ENCODE measurements at regions not wholly inside any gene's neighbourhood (a gene's known extent, or its start where the extent isn't known, plus 50 kb on each side); places are given as distances from the start of the nearest gene placed in this dataset.
"Not testable (repeated sequence)": the region's sequence is repeated elsewhere in the genome, so short reads cannot be mapped to it uniquely, and the experiment has no call there.

DNA sequence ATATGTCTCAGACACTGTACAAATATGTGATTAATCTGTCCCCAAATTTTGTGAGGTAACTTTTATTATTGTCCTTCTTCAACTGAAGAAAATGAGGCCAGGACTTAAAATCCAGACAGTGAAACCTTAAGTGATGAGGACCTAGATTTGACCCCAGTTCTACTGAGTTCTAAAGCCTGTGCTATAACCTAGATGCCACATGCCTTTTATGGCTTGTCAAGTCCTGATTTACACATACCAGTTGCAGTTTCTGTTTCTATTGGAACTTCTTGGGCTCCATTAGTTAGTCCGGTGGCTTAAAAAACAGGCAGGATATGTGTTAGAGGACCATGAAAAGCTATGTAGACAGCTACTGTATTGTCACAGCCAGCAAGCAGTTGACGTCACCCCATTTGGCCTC, 436.5 kb upstream of the KLHL1 start:
- H3K4me3 Mint-ChIP-seq = no peak overlapping the region
- no peaks in the 10 kb centered on the region for H3K4me1 Mint-ChIP-seq (ENCODE audit: low read depth)
- no peaks in the 10 kb centered on the region for H3K27me3 Mint-ChIP-seq (ENCODE audit: low read depth)
- peaks cover 9% of the 10 kb centered on the region for H3K9me3 Mint-ChIP-seq
- DNase-seq (ENCODE audit: low spot score) = no peak
- no peaks in the 10 kb centered on the region for H3K36me3 Mint-ChIP-seq (ENCODE audit: low read depth)
- H3K27ac Mint-ChIP-seq = no peak overlapping the region

DNA sequence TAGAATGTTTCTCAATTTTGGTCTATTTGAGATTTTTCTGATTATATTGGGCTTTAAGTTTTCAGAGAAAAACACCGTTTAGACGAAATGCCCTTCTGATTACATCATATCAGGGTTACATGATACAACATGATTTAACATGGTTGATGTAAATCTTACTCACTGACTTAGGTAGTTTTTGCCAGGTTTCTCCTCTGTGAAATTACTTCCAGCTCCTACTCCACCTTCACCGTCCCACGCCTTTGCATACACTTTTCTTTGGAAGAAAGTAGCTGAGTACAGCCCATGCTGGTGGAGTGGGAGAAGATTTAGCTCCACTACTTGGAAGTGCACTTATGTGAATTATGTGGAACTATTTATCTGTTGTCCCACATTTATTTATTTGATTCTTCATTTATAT, 433.2 kb upstream of the KLHL1 start:
- Mint-ChIP-seq H3K27ac (no peak overlapping the region), H3K36me3 (ENCODE audit: low read depth) (no peaks in the 10 kb centered on the region), H3K27me3 (ENCODE audit: low read depth) (no peaks in the 10 kb centered on the region), H3K9me3 (peaks cover 10% of the 10 kb centered on the region), H3K4me1 (ENCODE audit: low read depth) (no peaks in the 10 kb centered on the region), H3K4me3 (no peak overlapping the region)
- no peak for DNase-seq (ENCODE audit: low spot score)

DNA sequence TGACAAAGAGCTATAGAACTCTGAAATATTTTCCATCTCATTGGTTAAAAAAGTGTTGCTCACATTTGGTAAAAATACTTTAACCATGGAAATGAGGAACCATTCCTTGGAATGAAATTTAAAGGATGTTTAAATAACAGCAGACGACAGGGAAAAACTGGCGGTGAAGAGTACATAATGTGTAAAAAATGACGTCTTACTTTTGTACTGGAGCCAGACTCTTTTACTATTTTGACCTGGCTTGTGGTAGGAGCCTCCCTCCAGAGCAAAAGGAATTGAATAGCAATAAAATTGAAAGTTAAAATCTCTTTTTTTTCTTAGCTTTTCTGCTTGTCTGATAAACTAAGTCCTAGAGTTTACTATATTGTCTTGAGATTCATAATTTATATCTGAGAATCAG, 426.2 kb upstream of the KLHL1 start:
- Mint-ChIP-seq H3K9me3 (peaks cover 8% of the 10 kb centered on the region), H3K4me1 (ENCODE audit: low read depth) (no peaks in the 10 kb centered on the region), H3K27ac (no peak overlapping the region), H3K36me3 (ENCODE audit: low read depth) (no peaks in the 10 kb centered on the region), H3K4me3 (no peak overlapping the region), H3K27me3 (ENCODE audit: low read depth) (no peaks in the 10 kb centered on the region)
- DNase-seq (ENCODE audit: low spot score) = no peak

DNA sequence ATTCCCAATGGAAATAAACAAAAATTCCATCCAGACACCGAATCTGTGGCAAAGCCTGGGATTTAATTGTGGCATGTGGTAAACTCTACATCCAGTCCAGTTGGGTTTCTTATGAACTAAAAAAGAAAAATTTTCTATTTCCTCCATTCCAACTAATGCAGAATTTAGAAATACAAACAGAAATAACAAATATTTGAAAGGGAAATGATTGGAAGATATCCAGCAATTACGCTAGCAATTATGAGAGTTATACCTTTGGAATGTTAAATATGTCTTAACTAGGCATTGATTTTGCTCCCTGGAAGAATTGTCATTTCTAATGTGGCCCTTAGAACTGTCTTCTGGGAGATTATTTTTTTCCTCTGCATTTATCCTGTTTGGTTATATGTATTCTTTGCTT, 421.4 kb upstream of the KLHL1 start:
- no peaks in the 10 kb centered on the region for H3K36me3 Mint-ChIP-seq (ENCODE audit: low read depth)
- no peak overlapping the region for H3K4me3 Mint-ChIP-seq
- H3K27ac Mint-ChIP-seq = no peak overlapping the region
- peaks cover 4% of the 10 kb centered on the region for H3K9me3 Mint-ChIP-seq
- no peak for DNase-seq (ENCODE audit: low spot score)
- no peaks in the 10 kb centered on the region for H3K27me3 Mint-ChIP-seq (ENCODE audit: low read depth)
- no peaks in the 10 kb centered on the region for H3K4me1 Mint-ChIP-seq (ENCODE audit: low read depth)

DNA sequence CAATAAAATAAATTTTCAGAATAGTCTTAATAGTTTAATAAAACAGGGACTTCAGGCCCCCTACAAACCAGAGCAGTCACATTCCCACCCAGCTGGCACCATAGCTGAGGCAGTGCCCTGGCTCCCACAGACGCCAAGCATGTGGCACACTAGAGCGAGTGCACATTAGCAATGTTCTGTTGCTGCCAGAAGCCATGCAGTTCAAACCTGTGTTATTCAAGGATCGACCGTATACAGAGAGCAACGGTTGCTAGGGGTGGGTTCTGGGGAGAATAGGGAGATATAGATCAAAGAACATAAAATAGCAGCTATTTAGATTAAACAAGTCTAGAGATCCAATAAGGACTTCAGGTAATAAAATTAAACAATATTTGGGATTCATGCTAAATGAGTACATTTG, 419.3 kb upstream of the KLHL1 start:
- H3K4me3 Mint-ChIP-seq = no peak overlapping the region
- no peaks in the 10 kb centered on the region for H3K36me3 Mint-ChIP-seq (ENCODE audit: low read depth)
- H3K27ac Mint-ChIP-seq = no peak overlapping the region
- no peaks in the 10 kb centered on the region for H3K27me3 Mint-ChIP-seq (ENCODE audit: low read depth)
- no peaks in the 10 kb centered on the region for H3K4me1 Mint-ChIP-seq (ENCODE audit: low read depth)
- H3K9me3 Mint-ChIP-seq = no peaks in the 10 kb centered on the region
- DNase-seq (ENCODE audit: low spot score) = no peak

DNA sequence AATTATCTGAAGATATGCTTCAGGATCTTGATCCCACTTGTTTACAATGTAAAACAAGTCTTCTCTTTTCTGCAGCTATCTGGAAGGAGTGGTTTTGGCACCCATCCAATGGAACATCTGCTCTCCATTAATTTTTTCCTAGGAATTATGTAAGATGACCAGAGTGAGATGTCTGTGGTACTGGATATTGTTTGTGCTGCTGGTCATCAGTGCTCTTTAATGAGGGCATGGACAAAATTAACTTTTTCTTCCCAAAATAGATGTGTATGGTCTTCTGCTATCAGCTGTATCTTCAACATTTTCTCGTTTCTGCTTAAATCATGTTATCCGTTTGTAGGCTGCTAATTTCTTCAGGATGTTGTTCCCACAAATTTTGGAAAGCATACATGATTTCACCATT, 415.4 kb upstream of the KLHL1 start:
- Mint-ChIP-seq H3K27ac (no peak overlapping the region), H3K4me3 (no peak overlapping the region), H3K27me3 (ENCODE audit: low read depth) (no peaks in the 10 kb centered on the region)

DNA sequence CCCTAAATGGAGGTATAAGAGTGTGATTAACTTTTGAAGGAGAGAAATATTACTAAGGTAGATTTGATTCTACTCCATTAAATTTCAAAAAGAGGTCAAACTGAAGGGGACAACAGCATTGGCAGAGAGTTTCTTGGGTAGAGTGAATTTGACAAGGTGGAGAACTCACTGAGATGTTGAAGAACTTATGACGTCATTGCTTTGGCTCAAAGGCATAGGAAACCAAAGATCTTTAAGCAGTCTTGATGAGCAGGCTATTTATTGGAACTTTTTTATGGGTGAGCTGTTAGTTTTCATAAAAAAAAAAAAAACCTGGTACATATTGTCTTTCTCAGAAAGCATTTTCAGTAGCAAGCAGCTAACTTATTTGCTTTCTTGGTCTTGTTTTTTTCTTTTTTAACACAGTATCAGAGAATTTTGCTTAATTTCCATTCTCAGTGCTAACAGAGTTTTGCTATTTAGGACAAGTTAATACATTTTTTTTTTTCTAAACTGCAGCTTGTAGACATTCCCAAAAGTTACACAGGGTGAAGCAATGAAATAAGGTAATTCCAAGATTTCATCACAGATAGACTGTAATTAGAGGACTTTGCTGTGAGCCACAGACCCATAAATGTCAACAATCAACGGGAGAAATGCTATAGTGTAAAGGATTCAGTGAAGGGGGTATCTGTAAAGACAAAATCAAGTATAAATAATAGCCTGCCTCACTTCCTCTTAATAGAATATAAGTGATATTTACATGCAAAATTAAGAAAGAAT, 412.2 kb upstream of the KLHL1 start:
- Mint-ChIP-seq H3K4me1 (ENCODE audit: low read depth) (no peaks in the 10 kb centered on the region), H3K36me3 (ENCODE audit: low read depth) (no peaks in the 10 kb centered on the region), H3K9me3 (peaks cover 6% of the 10 kb centered on the region), H3K27me3 (ENCODE audit: low read depth) (no peaks in the 10 kb centered on the region), H3K4me3 (no peak overlapping the region), H3K27ac (no peak overlapping the region)
- DNase-seq (ENCODE audit: low spot score) = no peak

More for the DNA sequence above, 415.4 kb upstream of the KLHL1 start:
- peaks cover 6% of the 10 kb centered on the region for H3K9me3 Mint-ChIP-seq
- DNase-seq (ENCODE audit: low spot score) = no peak
- no peaks in the 10 kb centered on the region for H3K36me3 Mint-ChIP-seq (ENCODE audit: low read depth)
- no peaks in the 10 kb centered on the region for H3K4me1 Mint-ChIP-seq (ENCODE audit: low read depth)

DNA sequence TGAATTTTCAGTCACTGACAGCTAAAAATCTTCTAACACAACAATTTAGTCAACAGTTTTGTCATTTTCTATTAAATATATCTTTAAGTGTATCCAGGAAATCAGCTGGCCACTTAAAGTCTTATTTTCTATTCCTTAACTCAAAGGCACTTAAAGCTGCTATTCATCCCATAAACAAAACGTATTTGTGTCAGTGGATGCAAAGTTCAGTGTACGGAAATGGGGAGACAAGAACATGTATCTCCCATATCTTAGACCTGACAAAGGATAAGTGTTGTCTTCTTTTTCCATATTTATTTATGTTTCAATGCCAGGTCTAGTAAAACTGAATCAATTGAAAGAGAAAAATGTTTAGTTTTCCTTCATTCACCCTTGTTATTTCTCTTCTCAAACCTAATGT, 409.8 kb upstream of the KLHL1 start:
- Mint-ChIP-seq H3K4me3 (no peak overlapping the region), H3K4me1 (ENCODE audit: low read depth) (no peaks in the 10 kb centered on the region)

DNA sequence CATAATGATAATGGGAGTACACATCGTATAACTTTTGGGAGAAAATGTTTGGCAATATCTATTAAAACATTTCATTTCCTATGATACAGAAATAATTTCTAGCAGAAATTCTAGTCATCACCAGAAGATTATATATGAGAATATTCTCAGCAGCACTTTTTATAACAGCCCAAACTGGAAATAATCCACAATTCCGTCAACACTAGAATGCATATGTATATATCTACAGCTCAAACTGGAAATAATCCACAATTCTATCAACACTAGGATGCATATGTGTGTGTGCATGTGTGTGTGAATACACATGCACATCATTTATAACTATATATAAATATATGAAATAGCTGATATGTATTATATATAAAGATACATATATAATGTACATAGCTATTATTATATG, 408.0 kb upstream of the KLHL1 start:
- DNase-seq (ENCODE audit: low spot score) = no peak
- H3K27ac Mint-ChIP-seq = no peak overlapping the region
- no peaks in the 10 kb centered on the region for H3K4me1 Mint-ChIP-seq (ENCODE audit: low read depth)
- H3K27me3 Mint-ChIP-seq (ENCODE audit: low read depth) = no peaks in the 10 kb centered on the region
- H3K4me3 Mint-ChIP-seq = no peak overlapping the region
- peaks cover 10% of the 10 kb centered on the region for H3K9me3 Mint-ChIP-seq
- no peaks in the 10 kb centered on the region for H3K36me3 Mint-ChIP-seq (ENCODE audit: low read depth)

More for the DNA sequence above, 409.8 kb upstream of the KLHL1 start:
- H3K27ac Mint-ChIP-seq = no peak overlapping the region
- DNase-seq (ENCODE audit: low spot score) = no peak
- H3K27me3 Mint-ChIP-seq (ENCODE audit: low read depth) = no peaks in the 10 kb centered on the region
- peaks cover 6% of the 10 kb centered on the region for H3K9me3 Mint-ChIP-seq
- no peaks in the 10 kb centered on the region for H3K36me3 Mint-ChIP-seq (ENCODE audit: low read depth)

DNA sequence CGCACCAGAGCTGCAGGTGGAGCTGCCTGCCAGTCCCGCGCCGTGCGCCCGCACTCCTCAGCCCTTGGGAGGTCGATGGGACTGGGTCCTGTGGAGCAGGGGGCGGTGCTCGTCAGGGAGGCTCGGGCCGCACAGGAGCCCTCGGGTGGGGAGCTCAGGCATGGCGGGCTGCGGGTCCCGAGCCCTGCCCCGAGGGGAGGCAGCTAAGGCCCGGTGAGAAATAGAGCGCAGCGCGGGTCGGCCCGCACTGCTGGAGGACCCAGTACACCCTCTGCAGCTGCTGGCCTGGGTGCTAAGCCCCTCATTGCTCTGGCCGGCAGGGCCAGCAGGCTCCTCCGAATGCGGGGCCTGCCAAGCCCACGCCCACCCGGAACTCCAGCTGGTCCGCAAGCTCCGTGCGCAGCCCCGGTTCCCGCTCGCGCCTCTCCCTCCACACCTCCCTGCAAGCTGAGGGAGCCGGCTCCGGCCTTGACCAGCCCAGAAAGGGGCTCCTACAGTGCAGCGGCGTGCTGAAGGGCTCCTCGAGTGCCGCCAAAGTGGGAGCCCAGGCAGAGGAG, 403.7 kb upstream of the KLHL1 start:
- H3K27me3 Mint-ChIP-seq (ENCODE audit: low read depth); H3K36me3 Mint-ChIP-seq (ENCODE audit: low read depth); DNase-seq (ENCODE audit: low spot score); H3K4me1 Mint-ChIP-seq (ENCODE audit: low read depth); H3K9me3 Mint-ChIP-seq; H3K4me3 Mint-ChIP-seq; H3K27ac Mint-ChIP-seq: not testable (repeated sequence)

DNA sequence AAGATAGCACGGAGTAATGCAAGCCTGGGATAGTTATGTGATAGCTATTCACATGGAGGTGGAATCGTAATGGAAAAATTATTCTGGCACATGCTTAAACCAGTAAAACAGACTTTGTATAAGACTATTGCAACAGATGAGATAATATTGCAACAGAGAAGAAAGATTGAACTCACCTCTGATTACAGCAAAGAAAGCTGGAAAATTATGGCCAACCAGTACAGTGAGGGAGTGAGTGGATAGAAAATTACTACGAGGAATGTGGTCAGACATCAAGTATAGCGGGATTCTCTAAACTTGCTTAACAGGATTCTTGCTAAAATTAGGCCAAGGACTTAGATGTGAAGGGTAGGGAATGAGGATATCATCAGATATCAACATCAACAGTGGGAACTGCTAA, 397.6 kb upstream of the KLHL1 start:
- Mint-ChIP-seq H3K36me3 (ENCODE audit: low read depth) (no peaks in the 10 kb centered on the region), H3K27ac (no peak overlapping the region), H3K9me3 (peaks cover 17% of the 10 kb centered on the region)

DNA sequence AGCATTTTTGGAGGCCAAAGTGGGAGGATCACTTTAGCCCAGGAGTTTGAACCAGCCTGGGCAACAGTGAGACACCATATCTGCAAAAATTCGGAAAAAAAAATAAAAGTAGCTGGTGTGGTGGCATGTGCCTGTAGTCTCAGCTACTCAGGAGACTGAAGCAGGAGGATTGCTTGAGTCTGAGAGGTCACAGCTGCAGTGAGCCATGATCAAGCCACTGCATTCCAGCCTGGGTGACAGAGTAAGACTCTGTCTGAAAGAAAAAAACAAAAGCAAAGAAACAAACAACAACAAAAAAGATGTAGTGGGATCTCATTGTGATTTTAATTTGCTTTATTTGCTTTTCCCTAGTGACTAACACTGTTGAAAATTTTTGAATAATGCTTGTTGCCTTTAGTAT, 394.7 kb upstream of the KLHL1 start:
- Mint-ChIP-seq H3K4me1 (ENCODE audit: low read depth) (no peaks in the 10 kb centered on the region), H3K9me3 (peaks cover 26% of the 10 kb centered on the region), H3K27me3 (ENCODE audit: low read depth) (no peaks in the 10 kb centered on the region), H3K4me3 (no peak overlapping the region), H3K27ac (no peak overlapping the region), H3K36me3 (ENCODE audit: low read depth) (no peaks in the 10 kb centered on the region)
- no peak for DNase-seq (ENCODE audit: low spot score)

More for the DNA sequence above, 397.6 kb upstream of the KLHL1 start:
- Mint-ChIP-seq H3K4me3 (no peak overlapping the region), H3K4me1 (ENCODE audit: low read depth) (no peaks in the 10 kb centered on the region), H3K27me3 (ENCODE audit: low read depth) (no peaks in the 10 kb centered on the region)
- no peak for DNase-seq (ENCODE audit: low spot score)

DNA sequence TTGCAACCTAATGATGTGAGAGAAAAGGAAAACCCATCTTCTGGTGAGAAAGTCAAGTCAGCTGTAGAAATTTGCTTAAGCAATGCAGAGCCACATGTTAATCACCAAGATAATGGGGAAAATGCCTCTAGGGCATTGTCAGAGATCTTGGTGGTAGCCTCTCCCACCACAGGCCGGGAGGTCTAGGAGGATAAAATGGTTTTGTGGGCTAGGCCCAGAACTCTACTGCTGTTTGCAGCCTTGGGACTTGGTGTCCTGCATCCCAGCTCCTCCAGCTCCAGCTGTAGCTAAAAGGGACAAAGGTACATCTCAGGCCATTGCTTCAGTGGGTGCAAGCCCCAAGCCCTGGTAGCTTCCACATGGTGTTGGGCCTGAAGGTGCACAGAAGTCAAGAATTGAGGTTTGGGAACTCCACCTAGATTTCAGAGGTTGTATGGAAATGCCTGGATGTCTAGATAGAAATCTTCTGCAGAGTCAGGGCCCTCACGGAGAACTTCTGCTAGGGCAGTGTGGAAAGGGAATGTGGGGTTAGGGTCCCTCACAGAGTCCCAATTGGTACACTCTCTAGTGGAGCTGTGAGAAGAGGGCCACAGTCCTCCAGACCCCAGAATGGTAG, 382.2 kb upstream of the KLHL1 start:
- Mint-ChIP-seq H3K27ac (no peak overlapping the region), H3K27me3 (ENCODE audit: low read depth) (no peaks in the 10 kb centered on the region), H3K36me3 (ENCODE audit: low read depth) (no peaks in the 10 kb centered on the region), H3K9me3 (peaks cover 35% of the 10 kb centered on the region), H3K4me3 (no peak overlapping the region), H3K4me1 (ENCODE audit: low read depth) (no peaks in the 10 kb centered on the region)
- no peak for DNase-seq (ENCODE audit: low spot score)

DNA sequence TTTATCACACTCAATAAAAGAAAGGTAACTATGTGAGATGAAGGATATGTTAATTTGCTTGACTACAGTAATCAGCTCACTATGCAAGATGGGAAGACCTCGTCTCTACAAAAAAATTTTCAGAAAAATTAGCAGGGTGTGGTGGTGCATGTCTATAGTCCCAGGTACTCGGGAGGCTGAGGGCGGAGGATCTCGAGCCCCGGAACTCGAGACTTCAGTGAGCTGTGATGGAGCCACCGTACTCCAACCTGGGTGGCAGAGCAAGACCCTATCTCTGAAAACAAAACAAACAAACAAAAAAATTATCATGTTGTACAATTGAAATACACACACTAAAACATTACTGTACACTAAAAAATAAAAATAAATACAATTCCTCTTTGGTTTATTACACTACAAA, 376.7 kb upstream of the KLHL1 start:
- Mint-ChIP-seq H3K36me3 (ENCODE audit: low read depth) (no peaks in the 10 kb centered on the region), H3K4me3 (no peak overlapping the region), H3K9me3 (peaks cover 13% of the 10 kb centered on the region), H3K27ac (no peak overlapping the region), H3K27me3 (ENCODE audit: low read depth) (no peaks in the 10 kb centered on the region), H3K4me1 (ENCODE audit: low read depth) (no peaks in the 10 kb centered on the region)
- DNase-seq (ENCODE audit: low spot score) = no peak

Data from T-helper 2 cell treated with Interferon-gamma antibody and Interleukin-4, amounts not matched to agents 5 μg/mL and 100 μg/mL, for 36 hours (primary cell).